Liver (tissue), 8 donors: ENCODE measurements at regions not wholly inside any gene's neighbourhood (a gene's known extent, or its start where the extent isn't known, plus 50 kb on each side); places are given as distances from the start of the nearest gene placed in this dataset.
A peak's percentile ranks its signal among the peaks of the same experiment; 100 is the strongest.

Experiments
- DNase-seq: peaks from one replicate; pipeline ENCODE4 v3.0.0-alpha.2; 2017; ENCODE audit warnings: low spot score
- H3K27ac ChIP-seq, 2 donors: one replicate each; pipeline ENCODE4 v1.7.0; 2013; ENCODE audit warnings: inconsistent platforms in 2 of 2, low read length in 2 of 2, control low read depth in 1 of 2, low read depth in 1 of 2, mild to moderate bottlenecking in 1 of 2
- H3K27me3 ChIP-seq, 4 donors: one replicate each; pipeline versions ENCODE4 v1.6.1 to v1.7.0; 2013; ENCODE audit warnings: low read length in 3 of 4, inconsistent platforms in 1 of 4, mild to moderate bottlenecking in 1 of 4, moderate library complexity in 1 of 4; ENCODE audit not compliant: control insufficient read depth in 4 of 4, insufficient read depth in 4 of 4
- H3K36me3 ChIP-seq, 4 donors: one replicate each; pipeline versions ENCODE4 v1.6.1 to v1.7.0; 2013; ENCODE audit warnings: low read length in 3 of 4, mild to moderate bottlenecking in 3 of 4, low read depth in 1 of 4, moderate library complexity in 1 of 4; ENCODE audit not compliant: control insufficient read depth in 4 of 4, insufficient read depth in 3 of 4
- H3K4me1 ChIP-seq, 4 donors: one replicate each; pipeline versions ENCODE4 v1.6.1 to v1.7.0; 2013; ENCODE audit warnings: low read length in 3 of 4, mild to moderate bottlenecking in 3 of 4, moderate library complexity in 1 of 4; ENCODE audit not compliant: control insufficient read depth in 4 of 4, insufficient read depth in 4 of 4
- H3K4me3 ChIP-seq, 3 donors: one replicate each; pipeline versions ENCODE4 v1.6.1 to v1.7.0; 2013; ENCODE audit warnings: low read length in 3 of 3, control low read depth in 1 of 3, low read depth in 1 of 3, mild to moderate bottlenecking in 1 of 3
- H3K9ac ChIP-seq, 2 donors: one replicate each; pipeline ENCODE4 v1.7.0; 2013; ENCODE audit warnings: low read length in 2 of 2, mild to moderate bottlenecking in 2 of 2, moderate library complexity in 2 of 2, control low read depth in 1 of 2, low read depth in 1 of 2
- H3K9me3 ChIP-seq, 4 donors: one replicate each; pipeline versions ENCODE4 v1.6.1 to v1.7.0; 2013; ENCODE audit warnings: low read length in 3 of 4; ENCODE audit not compliant: control insufficient read depth in 4 of 4
- ATF3 ChIP-seq: IDR thresholded peaks from 2 replicates; pipeline ENCODE4 v1.6.1; 2016; ENCODE audit warnings: antibody characterized with exemption
- CTCF ChIP-seq: fragments of 150-350 bp; IDR thresholded peaks from 2 replicates; pipeline ENCODE4 v1.5.1; 2017; ENCODE audit warnings: improper control_type of control experiment, low read depth, low read length; ENCODE audit not compliant: missing input control
- EGR1 ChIP-seq, 2 donors: IDR thresholded peaks; 2 replicates each; pipeline ENCODE4 v1.6.1; 2016 to 2018; ENCODE audit warnings: antibody characterized with exemption in 2 of 2, low read depth in 2 of 2
- FOXA1 ChIP-seq: IDR thresholded peaks from 2 replicates; pipeline ENCODE4 v1.6.1; 2016; ENCODE audit warnings: antibody characterized with exemption
- GABPA ChIP-seq, 2 donors: IDR thresholded peaks in 1 of 2; conservative IDR thresholded peaks in 1 of 2; 2 replicates each; pipeline ENCODE4 v1.6.1; 2016; ENCODE audit warnings: antibody characterized with exemption in 2 of 2, mild to moderate bottlenecking in 1 of 2, moderate library complexity in 1 of 2
- HNF4A ChIP-seq, 2 donors: conservative IDR thresholded peaks; 2 replicates each; pipeline ENCODE4 v1.6.1; 2016; ENCODE audit warnings: antibody characterized with exemption in 2 of 2, mild to moderate bottlenecking in 2 of 2
- JUND ChIP-seq, 2 donors: IDR thresholded peaks; 2 replicates each; pipeline ENCODE4 v1.6.1; 2016; ENCODE audit warnings: antibody characterized with exemption in 2 of 2
- MAX ChIP-seq: IDR thresholded peaks from 2 replicates; pipeline ENCODE4 v1.6.1; 2016; ENCODE audit warnings: antibody characterized with exemption
- NR2F2 ChIP-seq: IDR thresholded peaks from 2 replicates; pipeline ENCODE4 v1.6.1; 2016; ENCODE audit warnings: antibody characterized with exemption
- REST ChIP-seq: IDR thresholded peaks from 2 replicates; pipeline ENCODE4 v1.6.1; 2016; ENCODE audit warnings: antibody characterized with exemption, mild to moderate bottlenecking
- RXRA ChIP-seq, 2 donors: IDR thresholded peaks; 2 replicates each; pipeline ENCODE4 v1.6.1; 2017 to 2018; ENCODE audit warnings: antibody characterized with exemption in 2 of 2, mild to moderate bottlenecking in 1 of 2
- SP1 ChIP-seq: IDR thresholded peaks from 2 replicates; pipeline ENCODE4 v1.6.1; 2018; ENCODE audit warnings: antibody characterized with exemption, mild to moderate bottlenecking
- TAF1 ChIP-seq: conservative IDR thresholded peaks from 2 replicates; pipeline ENCODE4 v1.6.1; 2016; ENCODE audit warnings: antibody characterized with exemption, mild to moderate bottlenecking
- YY1 ChIP-seq: IDR thresholded peaks from 2 replicates; pipeline ENCODE4 v1.6.1; 2016; ENCODE audit warnings: antibody characterized with exemption, mild to moderate bottlenecking
- ZBTB33 ChIP-seq: IDR thresholded peaks from 2 replicates; pipeline ENCODE4 v1.6.1; 2016; ENCODE audit warnings: antibody characterized with exemption
- WGBS: extraction: QIAGEN DNeasy Blood & Tissue Kit; methylation state at CpG from one replicate; pipeline ENCODE4 v1.1.7; 2013; 5-methylcytosine and 5-hydroxymethylcytosine counted together
- donor health status: healthy.
- donor health status: healthy.
- donor health status: healthy.
- donor health status: healthy.
- donor health status: healthy.

- Histone ChIP-seq H3K4me3 (no peak overlapping the region), H3K9ac (no peak overlapping the region), H3K27ac (no peak overlapping the region), H3K27me3 (no peaks in the 10 kb centered on the region), H3K9me3 (no peaks in the 10 kb centered on the region), H3K36me3 (no peaks in the 10 kb centered on the region), H3K4me1 (no peaks in the 10 kb centered on the region)
- DNase-seq = no peak
- TF ChIP-seq MAX = no peak
- TF ChIP-seq REST = peak; percentile 99
- 5% methylated on average over 3 of the region's 3 CpGs for WGBS
Observed at GRCh38 chrX:7574325-7574724, 268.6 kb upstream of the VCX start.

GRCh38 chrX:7570432-7571029 is 272.4 kb upstream of the VCX start:
- Histone ChIP-seq H3K27me3 (no peaks in the 10 kb centered on the region), H3K36me3 (no peaks in the 10 kb centered on the region), H3K4me3 (no peak overlapping the region), H3K27ac (no peak overlapping the region), H3K9me3 (no peaks in the 10 kb centered on the region), H3K4me1 (no peaks in the 10 kb centered on the region), H3K9ac (no peak overlapping the region)
- no peak for TF ChIP-seq MAX
- TF ChIP-seq ZBTB33 = no peak
- no peak for TF ChIP-seq JUND (IDR thresholded peaks at IDR 0.05)
- WGBS = 69% methylated on average over 9 of the region's 9 CpGs
- DNase-seq = no peak

GRCh38 chrX:7568597-7568996 is 274.4 kb upstream of the VCX start:
- H3K27me3 ChIP-seq = no peaks in the 10 kb centered on the region
- no peak overlapping the region for H3K9ac ChIP-seq
- whole genome bisulfite sequencing = 85% methylated on average over 4 of the region's 4 CpGs
- no peak overlapping the region for H3K4me3 ChIP-seq
- no peak overlapping the region for H3K27ac ChIP-seq
- no peak for DNase-seq
- no peaks in the 10 kb centered on the region for H3K36me3 ChIP-seq
- H3K4me1 ChIP-seq = no peaks in the 10 kb centered on the region
- no peaks in the 10 kb centered on the region for H3K9me3 ChIP-seq
- no peak for TF ChIP-seq TAF1
- TF ChIP-seq NR2F2 = no peak
- no peak for TF ChIP-seq HNF4A (conservative IDR thresholded peaks at IDR 0.05)
- TF ChIP-seq FOXA1 = no peak
- TF ChIP-seq YY1 = no peak
- no peak for TF ChIP-seq REST
- TF ChIP-seq RXRA (IDR thresholded peaks at IDR 0.05) = no peak
- TF ChIP-seq GABPA (IDR thresholded peaks at IDR 0.05 in 1 of 2, conservative IDR thresholded peaks at IDR 0.05 in 1 of 2) = no peak
- TF ChIP-seq EGR1 (IDR thresholded peaks at IDR 0.05; ENCODE audit: low read depth in 2 of 2) = no peak
- no peak for TF ChIP-seq CTCF
- no peak for TF ChIP-seq SP1
- no peak for TF ChIP-seq ATF3
- TF ChIP-seq JUND (IDR thresholded peaks at IDR 0.05) = no peak
- no peak for TF ChIP-seq MAX
